K562 (cell line): ENCODE measurements at regions not wholly inside any gene's neighbourhood (a gene's known extent, or its start where the extent isn't known, plus 50 kb on each side); places are given as distances from the start of the nearest gene placed in this dataset.

ENCODE experiments used
- ATAC-seq: fragments of 200-7000 bp; cut with Tn5 transposase; 3 replicates; pipeline ENCODE4 v1.9.1; 2020; ENCODE audit warnings: moderate library complexity
- BruUV-seq: library from RNA; stranded (reverse); fragments of 400-500 nt; replicated peaks from 2 replicates; lab custom pipeline; 2021; lab: Mats Ljungman, UMichigan
- CTCF ChIA-PET: fragments of 300-600 bp; formaldehyde crosslinking; extraction: SDS; loops from one replicate; lab custom pipeline; 2021; ENCODE audit warnings: low intra/inter-chr PET ratio; lab: Yijun Ruan, JAX
- POLR2A ChIA-PET: fragments of 300-600, 350-650 bp; sonication (Branson Sonifier 250); formaldehyde crosslinking; extraction: SDS; loops from one replicate; lab custom pipeline; 2021; ENCODE audit warnings: antibody characterized with exemption, inconsistent platforms; lab: Yijun Ruan, JAX
- DNase-seq, 4 experiments: peaks; one replicate each; pipeline versions ENCODE4 v3.0.0 to v3.0.0-alpha.2; 2011 to 2018; ENCODE audit warnings: low spot score in 3 of 4, mixed read lengths in 3 of 4; ENCODE audit errors: extremely low read depth in 1 of 4
- FAIRE-seq: peaks from 2 replicates; lab custom pipeline; 2011; peaks lifted over from hg19 to GRCh38; lab: Jason Lieb, UNC
- H2AFZ ChIP-seq: 2 replicates; pipeline ENCODE4 v1.6.0; 2011; ENCODE audit warnings: low read depth, low read length, control low read depth, inconsistent platforms
- H3K27ac ChIP-seq: fragments of 200-600 bp; 3 replicates; pipeline ENCODE4 v1.8.0; 2011; ENCODE audit warnings: low read depth, mild to moderate bottlenecking, control low read depth, inconsistent platforms, low read length, moderate library complexity, mixed read lengths; ENCODE audit errors: extremely low read depth
- H3K27me3 ChIP-seq, 2 experiments: fragments of 300-600 bp in 1 of 2; 2 replicates in 1 of 2; 3 replicates in 1 of 2; pipeline versions ENCODE4 v1.6.0 to v1.8.0; 2011; ENCODE audit warnings: inconsistent platforms in 2 of 2, low read length in 2 of 2, mild to moderate bottlenecking in 1 of 2, mixed read lengths in 1 of 2, moderate library complexity in 1 of 2; ENCODE audit not compliant: control insufficient read depth in 2 of 2, insufficient read depth in 2 of 2
- H3K36me3 ChIP-seq: fragments of 300-600 bp; 3 replicates; pipeline ENCODE4 v1.8.0; 2011; ENCODE audit warnings: mild to moderate bottlenecking, low read length, inconsistent platforms; ENCODE audit not compliant: control insufficient read depth, insufficient read depth
- H3K4me1 ChIP-seq, 2 experiments: fragments of 200-600 bp in 1 of 2; replicated peaks in 1 of 2; 2 replicates in 1 of 2; 3 replicates in 1 of 2; pipeline versions ENCODE4 v1.5.1 to v1.8.0; 2011; ENCODE audit warnings: inconsistent platforms in 2 of 2, low read length in 2 of 2, mild to moderate bottlenecking in 1 of 2, mixed read lengths in 1 of 2, moderate library complexity in 1 of 2; ENCODE audit not compliant: control insufficient read depth in 2 of 2, insufficient read depth in 2 of 2
- H3K4me2 ChIP-seq: 2 replicates; pipeline ENCODE4 v1.6.1; 2011; ENCODE audit warnings: low read length, control low read depth, inconsistent platforms, mixed read lengths; ENCODE audit not compliant: insufficient read depth
- H3K4me3 ChIP-seq: fragments of 200-600 bp; sonication (generic), shearing (Covaris generic); 2 replicates; pipeline ENCODE4 v1.5.1; 2016; ENCODE audit warnings: control low read depth, inconsistent platforms
- H3K79me2 ChIP-seq: fragments of 200-600 bp; 3 replicates; pipeline ENCODE4 v1.8.0; 2011; ENCODE audit warnings: low read length, inconsistent platforms; ENCODE audit not compliant: control insufficient read depth, insufficient read depth
- H3K9ac ChIP-seq, 2 experiments: 2 replicates each; pipeline versions ENCODE4 v1.6.0 to v1.6.1; 2011; ENCODE audit warnings: low read depth in 2 of 2, low read length in 2 of 2, control low read depth in 1 of 2, inconsistent platforms in 1 of 2, mild to moderate bottlenecking in 1 of 2, mixed read lengths in 1 of 2; ENCODE audit not compliant: insufficient read depth in 1 of 2
- H3K9me1 ChIP-seq: one replicate; pipeline ENCODE4 v1.6.0; 2011; ENCODE audit warnings: inconsistent platforms, mild to moderate bottlenecking, low read length, moderate library complexity; ENCODE audit not compliant: control insufficient read depth, insufficient read depth
- H3K9me3 ChIP-seq: replicated peaks from 2 replicates; pipeline ENCODE4 v1.5.1; 2011; ENCODE audit warnings: low read depth, low read length, inconsistent platforms; ENCODE audit not compliant: control insufficient read depth, insufficient read depth
- H4K20me1 ChIP-seq: replicated peaks from 2 replicates; pipeline ENCODE4 v1.6.1; 2011; ENCODE audit warnings: low read length, inconsistent platforms, mixed read lengths; ENCODE audit not compliant: control insufficient read depth, insufficient read depth
- E2F6 ChIP-seq, 2 experiments: IDR thresholded peaks; 2 replicates each; pipeline ENCODE4 v1.6.1; 2011; ENCODE audit warnings: borderline replicate concordance in 1 of 2, control low read depth in 1 of 2, low read depth in 1 of 2, low read length in 1 of 2, mild to moderate bottlenecking in 1 of 2, mixed read lengths in 1 of 2, moderate library complexity in 1 of 2; ENCODE audit not compliant: insufficient read depth in 1 of 2, insufficient read length in 1 of 2, poor library complexity in 1 of 2, severe bottlenecking in 1 of 2; ENCODE audit errors: extremely low read depth in 1 of 2
- IFI16 ChIP-seq: fragments of 250-450 bp; sonication (Bioruptor Pico); IDR thresholded peaks from 2 replicates; pipeline ENCODE4 v2.1.2; 2022; ENCODE audit warnings: mild to moderate bottlenecking, inconsistent platforms
- KDM5B ChIP-seq: fragments of 200-600 bp; sonication (generic); IDR thresholded peaks from 2 replicates; pipeline ENCODE4 v1.6.1; 2012; ENCODE audit warnings: low read depth, mild to moderate bottlenecking, moderate library complexity, low read length, control low read depth, inconsistent platforms; ENCODE audit not compliant: insufficient replicate concordance
- RBFOX2 ChIP-seq: fragments of 200-400 bp; formaldehyde crosslinking; IDR thresholded peaks from 2 replicates; pipeline ENCODE4 v1.6.1; 2017; ENCODE audit warnings: low read depth, mild to moderate bottlenecking, low read length, moderate library complexity
- ZBTB33 ChIP-seq: sonication (generic); formaldehyde crosslinking; IDR thresholded peaks from 2 replicates; pipeline ENCODE4 v1.8.1; 2023; ENCODE audit warnings: mild to moderate bottlenecking, missing genetic modification reagents
- ZBTB8A ChIP-seq: fragments of 450-650 bp; IDR thresholded peaks from 2 replicates; pipeline ENCODE4 v1.6.1; 2018; ENCODE audit warnings: mild to moderate bottlenecking, moderate library complexity; ENCODE audit not compliant: partially characterized antibody
- ZFP1 ChIP-seq: fragments of 450-650 bp; formaldehyde crosslinking; IDR thresholded peaks from 2 replicates; pipeline ENCODE4 v1.4.0; 2020; ENCODE audit warnings: mild to moderate bottlenecking, mixed read lengths
- ZNF696 ChIP-seq: fragments of 250-450 bp; sonication (Bioruptor Pico); conservative IDR thresholded peaks from 2 replicates; pipeline ENCODE4 v1.4.0; 2020; ENCODE audit warnings: mild to moderate bottlenecking, moderate library complexity
- WGBS: fragments of 100-300 bp; shearing (Covaris generic); methylation state at CpG from one replicate; pipeline ENCODE4 v1.1.6; 2016; ENCODE audit warnings: low coverage, mixed read lengths; ENCODE audit not compliant: insufficient coverage; ENCODE audit errors: missing lambda C conversion rate; 5-methylcytosine and 5-hydroxymethylcytosine counted together
- in situ Hi-C: fragments of 300-500 bp; cut with MboI; formaldehyde crosslinking; loops from 4 replicates; pipeline ENCODE4 v1.15.0; 2018; ENCODE audit warnings: inconsistent platforms, mixed read lengths
- intact Hi-C: fragments of 100-400 bp; cut with micrococcal nuclease; formaldehyde crosslinking; loops from 2 replicates; pipeline ENCODE4 v1.14.2; 2022
- TF ChIP-seq, protein P1 (sequence below): IDR thresholded peaks from 3 replicates; pipeline ENCODE4 v1.6.1; 2011; ENCODE audit warnings: borderline replicate concordance, mild to moderate bottlenecking, moderate library complexity; ENCODE audit not compliant: insufficient read length; ENCODE audit errors: extremely low read depth
- TF ChIP-seq, protein P2 (sequence below): fragments of 450-650 bp; formaldehyde crosslinking; IDR thresholded peaks from 2 replicates; pipeline ENCODE4 v1.4.0; 2020; ENCODE audit warnings: mild to moderate bottlenecking

DNA sequence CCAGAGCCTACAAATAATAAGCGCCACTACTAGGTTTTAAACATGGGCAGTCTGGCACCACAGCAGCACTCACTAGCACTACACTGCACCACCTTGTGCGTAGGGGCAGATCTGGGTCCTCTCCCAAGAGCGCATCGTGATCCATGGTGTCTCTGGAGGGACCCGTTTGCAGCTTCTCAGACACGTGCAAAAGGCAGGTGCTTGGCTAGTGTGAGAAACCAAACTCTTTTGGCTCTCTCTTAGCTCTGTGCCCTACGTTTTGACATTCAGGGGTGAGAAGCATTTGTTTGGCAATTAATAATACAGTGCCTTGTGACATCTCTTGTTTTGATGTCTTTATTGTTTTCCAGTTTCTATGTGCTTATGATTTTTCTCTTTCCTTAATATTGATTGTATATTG is 75.4 kb upstream of the EGFLAM start (continued):
- TF ChIP-seq, protein P1, sequence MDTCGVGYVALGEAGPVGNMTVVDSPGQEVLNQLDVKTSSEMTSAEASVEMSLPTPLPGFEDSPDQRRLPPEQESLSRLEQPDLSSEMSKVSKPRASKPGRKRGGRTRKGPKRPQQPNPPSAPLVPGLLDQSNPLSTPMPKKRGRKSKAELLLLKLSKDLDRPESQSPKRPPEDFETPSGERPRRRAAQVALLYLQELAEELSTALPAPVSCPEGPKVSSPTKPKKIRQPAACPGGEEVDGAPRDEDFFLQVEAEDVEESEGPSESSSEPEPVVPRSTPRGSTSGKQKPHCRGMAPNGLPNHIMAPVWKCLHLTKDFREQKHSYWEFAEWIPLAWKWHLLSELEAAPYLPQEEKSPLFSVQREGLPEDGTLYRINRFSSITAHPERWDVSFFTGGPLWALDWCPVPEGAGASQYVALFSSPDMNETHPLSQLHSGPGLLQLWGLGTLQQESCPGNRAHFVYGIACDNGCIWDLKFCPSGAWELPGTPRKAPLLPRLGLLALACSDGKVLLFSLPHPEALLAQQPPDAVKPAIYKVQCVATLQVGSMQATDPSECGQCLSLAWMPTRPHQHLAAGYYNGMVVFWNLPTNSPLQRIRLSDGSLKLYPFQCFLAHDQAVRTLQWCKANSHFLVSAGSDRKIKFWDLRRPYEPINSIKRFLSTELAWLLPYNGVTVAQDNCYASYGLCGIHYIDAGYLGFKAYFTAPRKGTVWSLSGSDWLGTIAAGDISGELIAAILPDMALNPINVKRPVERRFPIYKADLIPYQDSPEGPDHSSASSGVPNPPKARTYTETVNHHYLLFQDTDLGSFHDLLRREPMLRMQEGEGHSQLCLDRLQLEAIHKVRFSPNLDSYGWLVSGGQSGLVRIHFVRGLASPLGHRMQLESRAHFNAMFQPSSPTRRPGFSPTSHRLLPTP: no peak

- intact Hi-C loops (no loop called here), in situ Hi-C loops (no loop called here)
- no peaks in the 10 kb centered on the region for H3K9me1 ChIP-seq
- no peak for TF ChIP-seq ZNF696
- no peak for TF ChIP-seq IFI16 (CRISPR knock-in tag)
- TF ChIP-seq ZBTB33 (CRISPR knock-in tag): no peak
- TF ChIP-seq KDM5B: no peak
- no peak for TF ChIP-seq RBFOX2
- no peak for TF ChIP-seq E2F6 (IDR thresholded peaks at IDR 0.05; ENCODE audit: borderline replicate concordance in 1 of 2, extremely low read depth in 1 of 2, insufficient read depth in 1 of 2, insufficient read length in 1 of 2, low read depth in 1 of 2, low read length in 1 of 2, poor library complexity in 1 of 2, severe bottlenecking in 1 of 2)
- no peak for TF ChIP-seq ZBTB8A
- TF ChIP-seq ZFP1 (CRISPR knock-in tag): no peak
- TF ChIP-seq, protein P2, sequence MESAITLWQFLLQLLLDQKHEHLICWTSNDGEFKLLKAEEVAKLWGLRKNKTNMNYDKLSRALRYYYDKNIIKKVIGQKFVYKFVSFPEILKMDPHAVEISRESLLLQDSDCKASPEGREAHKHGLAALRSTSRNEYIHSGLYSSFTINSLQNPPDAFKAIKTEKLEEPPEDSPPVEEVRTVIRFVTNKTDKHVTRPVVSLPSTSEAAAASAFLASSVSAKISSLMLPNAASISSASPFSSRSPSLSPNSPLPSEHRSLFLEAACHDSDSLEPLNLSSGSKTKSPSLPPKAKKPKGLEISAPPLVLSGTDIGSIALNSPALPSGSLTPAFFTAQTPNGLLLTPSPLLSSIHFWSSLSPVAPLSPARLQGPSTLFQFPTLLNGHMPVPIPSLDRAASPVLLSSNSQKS (CRISPR knock-in tag): no peak
- DNase-seq: no peak
- H2AFZ ChIP-seq: no peak overlapping the region
- ChIA-PET POLR2A (no interaction called here), CTCF (no interaction called here)
- H3K27me3 ChIP-seq: peaks cover 13 to 24% of the 10 kb centered on the region in 2 experiments
- H3K4me2 ChIP-seq: no peak overlapping the region
- H3K4me1 ChIP-seq: no peaks in the 10 kb centered on the region
- H3K79me2 ChIP-seq: no peaks in the 10 kb centered on the region
- H3K9me3 ChIP-seq: no peaks in the 10 kb centered on the region
- WGBS: 0% methylated on average over 2 of the region's 2 CpGs
- no peaks in the 10 kb centered on the region for H4K20me1 ChIP-seq
- FAIRE-seq: no peak
- no peak overlapping the region for H3K27ac ChIP-seq
- H3K9ac ChIP-seq: no peak overlapping the region
- no peak overlapping the region for H3K4me3 ChIP-seq
- no TSS peak for BruUV-seq
- H3K36me3 ChIP-seq: no peaks in the 10 kb centered on the region
- no peak for ATAC-seq
These were observed 90.3 kb upstream of the EGFLAM start for GRCh38 chr5:38168029-38168428.
